GM23338 (cell line): ENCODE measurements at regions not wholly inside any gene's neighbourhood (a gene's known extent, or its start where the extent isn't known, plus 50 kb on each side); places are given as distances from the start of the nearest gene placed in this dataset.

Experiments
- ATAC-seq: fragments of 200-7000 bp; cut with Tn5 transposase; 3 replicates; pipeline ENCODE4 v1.9.1; 2020
- DNase-seq: peaks from one replicate; pipeline ENCODE4 v3.0.0-alpha.2; 2015; ENCODE audit warnings: low spot score
- H2AFZ ChIP-seq: fragments of 200-600 bp; sonication (generic); 2 replicates; pipeline ENCODE4 v1.8.0; 2016; ENCODE audit warnings: antibody characterized with exemption, mild to moderate bottlenecking, moderate library complexity
- H3F3A ChIP-seq: fragments of 200-600 bp; sonication (generic); replicated peaks from 2 replicates; pipeline ENCODE4 v1.8.0; 2017; ENCODE audit warnings: antibody characterized with exemption, mixed run types, low read depth
- H3K27ac ChIP-seq: fragments of 200-600 bp; sonication (generic); 2 replicates; pipeline ENCODE4 v1.6.1; 2016; ENCODE audit warnings: low read depth
- H3K27me3 ChIP-seq: fragments of 200-600 bp; sonication (generic); 2 replicates; pipeline ENCODE4 v1.8.0; 2016; ENCODE audit warnings: mild to moderate bottlenecking, mixed run types, moderate library complexity; ENCODE audit not compliant: insufficient read depth
- H3K36me3 ChIP-seq: fragments of 200-600 bp; sonication (generic); 2 replicates; pipeline ENCODE4 v1.8.0; 2016; ENCODE audit warnings: mild to moderate bottlenecking; ENCODE audit not compliant: insufficient read depth
- H3K4me1 ChIP-seq: fragments of 200-600 bp; sonication (generic); 2 replicates; pipeline ENCODE4 v1.8.0; 2016; ENCODE audit warnings: mild to moderate bottlenecking, moderate library complexity; ENCODE audit not compliant: insufficient read depth
- H3K4me2 ChIP-seq: fragments of 200-600 bp; sonication (generic); 2 replicates; pipeline ENCODE4 v1.7.1; 2017; ENCODE audit warnings: mixed run types
- H3K4me3 ChIP-seq: fragments of 200-600 bp; sonication (generic); 2 replicates; pipeline ENCODE4 v1.6.1; 2016; ENCODE audit warnings: mixed run types
- H3K79me2 ChIP-seq: fragments of 200-600 bp; sonication (generic); replicated peaks from 2 replicates; pipeline ENCODE4 v1.8.0; 2017; ENCODE audit warnings: mild to moderate bottlenecking; ENCODE audit not compliant: insufficient read depth
- H3K9me2 ChIP-seq: fragments of 200-600 bp; sonication (generic); 2 replicates; pipeline ENCODE4 v1.8.0; 2017; ENCODE audit not compliant: insufficient read depth
- H4K20me1 ChIP-seq: fragments of 200-600 bp; sonication (generic); replicated peaks from 2 replicates; pipeline ENCODE4 v1.8.0; 2017; ENCODE audit warnings: mild to moderate bottlenecking; ENCODE audit not compliant: insufficient read depth
- H3K27ac Mint-ChIP-seq: 2 replicates; pipeline ENCODE4 v1.8.0; 2020; ENCODE audit warnings: inconsistent platforms, mild to moderate bottlenecking, moderate library complexity, mixed read lengths
- H3K27me3 Mint-ChIP-seq: 3 replicates; pipeline ENCODE4 v1.8.0; 2022; ENCODE audit warnings: low read depth, mild to moderate bottlenecking, moderate library complexity, mixed read lengths, inconsistent platforms; ENCODE audit not compliant: insufficient read depth, poor library complexity
- H3K36me3 Mint-ChIP-seq: 3 replicates; pipeline ENCODE4 v1.8.0; 2021; ENCODE audit warnings: low read depth, mild to moderate bottlenecking, inconsistent platforms, moderate library complexity, mixed read lengths
- H3K4me1 Mint-ChIP-seq: 3 replicates; pipeline ENCODE4 v1.8.0; 2020; ENCODE audit warnings: mild to moderate bottlenecking, inconsistent platforms, mixed read lengths
- H3K4me3 Mint-ChIP-seq: 3 replicates; pipeline ENCODE4 v1.8.0; 2021; ENCODE audit warnings: moderate library complexity, mild to moderate bottlenecking, inconsistent platforms, mixed read lengths
- H3K9me3 Mint-ChIP-seq: 3 replicates; pipeline ENCODE4 v1.8.0; 2020; ENCODE audit warnings: moderate library complexity, mild to moderate bottlenecking, inconsistent platforms, mixed read lengths
- CREB1 ChIP-seq: fragments of 250-450 bp; sonication (Bioruptor Pico); IDR thresholded peaks from 2 replicates; pipeline ENCODE4 v1.5.0; 2020; ENCODE audit warnings: low read depth, mild to moderate bottlenecking, moderate library complexity
- CTCF ChIP-seq, 2 experiments: fragments of 200-600 bp in 1 of 2; sonication (generic) in 1 of 2; conservative IDR thresholded peaks; 2 replicates each; pipeline versions ENCODE4 v1.5.1 to v1.6.1; 2016 to 2017; ENCODE audit warnings: antibody characterized with exemption in 2 of 2, low read depth in 2 of 2, mild to moderate bottlenecking in 2 of 2, moderate library complexity in 1 of 2
- ETS1 ChIP-seq: IDR thresholded peaks from 2 replicates; pipeline ENCODE4 v1.6.1; 2016; ENCODE audit warnings: antibody characterized with exemption
- EZH2 ChIP-seq: fragments of 200-600 bp; sonication (generic); IDR thresholded peaks from one replicate; pipeline ENCODE4 v1.8.0; 2017; ENCODE audit warnings: antibody characterized with exemption, mild to moderate bottlenecking, low read depth; ENCODE audit not compliant: unreplicated experiment
- EZH2phosphoT487 ChIP-seq: fragments of 200-600 bp; sonication (generic); IDR thresholded peaks from one replicate; pipeline ENCODE4 v1.8.1; 2018; ENCODE audit warnings: antibody characterized with exemption; ENCODE audit not compliant: unreplicated experiment
- JUNB ChIP-seq: IDR thresholded peaks from one replicate; pipeline ENCODE4 v1.6.1; 2016; ENCODE audit warnings: antibody characterized with exemption; ENCODE audit not compliant: unreplicated experiment
- NANOG ChIP-seq: IDR thresholded peaks from 2 replicates; pipeline ENCODE4 v1.6.1; 2016; ENCODE audit warnings: antibody characterized with exemption, borderline replicate concordance
- STAT1 ChIP-seq: IDR thresholded peaks from one replicate; pipeline ENCODE4 v1.6.1; 2016; ENCODE audit warnings: antibody characterized with exemption; ENCODE audit not compliant: unreplicated experiment
- ZNF114 ChIP-seq: fragments of 250-450 bp; sonication (Bioruptor Pico); IDR thresholded peaks from 2 replicates; pipeline ENCODE4 v1.5.0; 2020; ENCODE audit warnings: mild to moderate bottlenecking, moderate library complexity
- ZNF331 ChIP-seq: fragments of 250-450 bp; sonication (Bioruptor Pico); IDR thresholded peaks from 2 replicates; pipeline ENCODE4 v1.5.0; 2020; ENCODE audit warnings: low read depth, mild to moderate bottlenecking, moderate library complexity
- ZNF462 ChIP-seq: fragments of 250-450 bp; sonication (Bioruptor Pico); IDR thresholded peaks from 2 replicates; pipeline ENCODE4 v1.5.0; 2020; ENCODE audit warnings: mild to moderate bottlenecking, moderate library complexity

- TF ChIP-seq ETS1: no peak
- TF ChIP-seq JUNB: no peak
- no peak for TF ChIP-seq STAT1
- no peak for TF ChIP-seq EZH2phosphoT487
- no peak for TF ChIP-seq CTCF (conservative IDR thresholded peaks at IDR 0.05; ENCODE audit: low read depth in 2 of 2)
- no peak for TF ChIP-seq NANOG
- no peak for TF ChIP-seq ZNF114 (CRISPR knock-in tag)
- no peak for TF ChIP-seq ZNF331 (CRISPR knock-in tag)
Measured at GRCh38 chr4:187786190-187786589, 209.4 kb upstream of the ZFP42 start (continued).

GRCh38 chr4:187789078-187789477 is 206.5 kb upstream of the ZFP42 start:
- DNase-seq: no peak
- Mint-ChIP-seq H3K36me3 (peaks cover 12% of the 10 kb centered on the region; the same call in 2 of the 3 replicates), H3K9me3 (peaks cover 20% of the 10 kb centered on the region; the same call in 2 of the 3 replicates), H3K27ac (no peak overlapping the region), H3K4me3 (no peak overlapping the region), H3K27me3 (peaks cover 4% of the 10 kb centered on the region), H3K4me1 (no peaks in the 10 kb centered on the region)
- H3K9me2 ChIP-seq: no peaks in the 10 kb centered on the region
- H3K27ac ChIP-seq: no peak overlapping the region
- no peak overlapping the region for H3K4me2 ChIP-seq
- no peak for ATAC-seq
- H3K36me3 ChIP-seq: peaks cover 5% of the 10 kb centered on the region
- no peak overlapping the region for H3K4me3 ChIP-seq
- no peak overlapping the region for H2AFZ ChIP-seq
- no peaks in the 10 kb centered on the region for H3K79me2 ChIP-seq
- H3K4me1 ChIP-seq: no peaks in the 10 kb centered on the region
- no peaks in the 10 kb centered on the region for H4K20me1 ChIP-seq
- H3K27me3 ChIP-seq: no peaks in the 10 kb centered on the region
- H3F3A ChIP-seq: no peaks in the 10 kb centered on the region
- no peak for TF ChIP-seq NANOG
- no peak for TF ChIP-seq CREB1 (CRISPR knock-in tag)
- TF ChIP-seq ZNF462 (CRISPR knock-in tag): no peak
- TF ChIP-seq CTCF (conservative IDR thresholded peaks at IDR 0.05; ENCODE audit: low read depth in 2 of 2): no peak
- no peak for TF ChIP-seq ETS1
- no peak for TF ChIP-seq EZH2
- TF ChIP-seq EZH2phosphoT487: no peak
